Mesodermal cell (in vitro differentiated cells): ENCODE measurements at regions not wholly inside any gene's neighbourhood (a gene's known extent, or its start where the extent isn't known, plus 50 kb on each side); places are given as distances from the start of the nearest gene placed in this dataset.

Experiments used
- H3K27ac ChIP-seq: 2 replicates; pipeline ENCODE4 v1.7.0; 2013; ENCODE audit warnings: mild to moderate bottlenecking, low read depth, low read length, moderate library complexity; ENCODE audit not compliant: severe bottlenecking
- H3K36me3 ChIP-seq: 2 replicates; pipeline ENCODE4 v1.7.1; 2013; ENCODE audit warnings: mild to moderate bottlenecking, low read length, moderate library complexity; ENCODE audit not compliant: control insufficient read depth, insufficient read depth
- H3K4me1 ChIP-seq: one replicate; pipeline ENCODE4 v1.7.1; 2013; ENCODE audit warnings: mild to moderate bottlenecking, low read length; ENCODE audit not compliant: insufficient read depth, control insufficient read depth, poor library complexity, severe bottlenecking
- H3K4me3 ChIP-seq: 2 replicates; pipeline ENCODE4 v1.7.0; 2013; ENCODE audit warnings: low read length, control low read depth, mild to moderate bottlenecking; ENCODE audit not compliant: insufficient read depth, poor library complexity, severe bottlenecking; ENCODE audit errors: extremely low read depth
- H3K9me3 ChIP-seq: 2 replicates; pipeline ENCODE4 v1.7.1; 2013; ENCODE audit warnings: mild to moderate bottlenecking, low read length, moderate library complexity; ENCODE audit not compliant: control insufficient read depth
- WGBS, 2 experiments: methylation state at CpG; one replicate each; pipeline ENCODE4 v1.1.5; 2013; ENCODE audit warnings: missing lambda C conversion rate in 2 of 2; ENCODE audit not compliant: insufficient coverage in 2 of 2; 5-methylcytosine and 5-hydroxymethylcytosine counted together

DNA sequence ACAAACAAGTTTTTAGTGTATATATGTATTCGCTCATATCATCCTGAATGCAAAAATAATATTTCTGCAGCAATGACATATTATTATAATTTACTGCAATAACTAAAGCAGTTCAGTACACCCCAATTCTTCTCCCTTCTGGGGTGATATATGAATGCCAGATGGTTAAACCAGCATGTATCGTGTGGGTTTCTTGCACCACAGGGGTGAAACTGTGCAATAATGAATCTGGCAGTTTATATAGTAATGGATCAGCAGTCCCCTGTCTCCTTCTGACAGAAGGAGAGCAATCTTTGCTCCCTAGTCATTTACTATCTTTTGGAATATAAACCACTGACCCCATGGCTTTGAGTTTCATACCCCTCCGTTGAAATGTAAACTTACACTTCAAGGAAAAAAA is 228.6 kb upstream of the KLHL1 start:
- Histone ChIP-seq H3K4me1 (no peaks in the 10 kb centered on the region), H3K9me3 (no peaks in the 10 kb centered on the region), H3K36me3 (no peaks in the 10 kb centered on the region), H3K4me3 (no peak overlapping the region), H3K27ac (no peak overlapping the region)
- no CpG with 5 or more reads among the region's 3 CpGs for WGBS, 2 experiments

DNA sequence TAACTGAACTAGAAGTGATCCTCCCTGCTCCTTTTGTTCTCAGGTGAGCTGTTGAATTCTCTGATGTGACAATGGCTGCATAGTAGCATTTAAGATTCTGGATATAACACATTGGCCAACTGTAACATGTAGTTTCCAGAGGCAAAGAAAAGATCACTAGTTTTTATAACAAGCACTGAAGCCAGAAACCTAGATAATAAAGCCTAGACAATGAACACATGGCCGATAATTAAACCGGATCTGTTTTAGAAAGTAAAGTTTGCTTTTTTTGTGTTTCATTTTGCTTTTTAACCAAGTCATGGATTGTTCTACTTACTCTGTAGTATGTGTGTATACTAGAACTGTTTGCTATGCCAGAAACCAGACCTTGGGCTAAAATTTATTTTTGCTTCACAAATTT is 225.5 kb upstream of the KLHL1 start:
- no peak overlapping the region for H3K27ac ChIP-seq
- H3K4me3 ChIP-seq, result no peak overlapping the region
- H3K9me3 ChIP-seq, result no peaks in the 10 kb centered on the region
- H3K4me1 ChIP-seq, result no peaks in the 10 kb centered on the region
- no CpG with 5 or more reads among the region's 2 CpGs for WGBS, 2 experiments
- H3K36me3 ChIP-seq, result no peaks in the 10 kb centered on the region

DNA sequence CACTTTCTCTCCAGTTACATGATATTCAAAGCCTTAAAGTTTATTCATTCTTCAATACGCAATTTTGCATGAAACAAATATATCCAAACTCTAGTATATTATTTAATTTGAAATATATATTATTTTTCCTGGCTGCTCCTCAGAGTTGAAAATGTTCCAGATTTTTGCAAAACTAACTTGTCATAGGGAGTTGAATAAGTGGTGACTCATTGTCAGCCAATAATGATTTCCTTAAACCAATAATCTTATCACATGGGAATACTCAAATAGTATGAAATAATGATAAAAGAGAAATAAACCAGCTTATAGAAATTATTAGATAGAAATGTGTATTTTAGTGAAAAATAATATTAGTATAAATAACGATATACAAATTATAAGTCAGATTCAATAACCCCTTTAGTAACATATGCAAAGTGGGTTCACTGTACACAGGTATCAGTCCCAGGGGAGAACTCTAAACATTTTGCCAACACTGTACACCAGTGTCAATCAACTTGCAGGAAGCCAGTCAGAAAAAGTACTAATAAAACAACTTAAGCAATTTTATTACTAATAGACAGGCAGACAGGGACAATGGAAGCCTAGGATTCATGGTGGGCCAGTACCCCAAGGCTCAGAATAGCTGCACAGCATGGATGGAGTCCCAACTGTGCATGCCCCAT is 222.6 kb upstream of the KLHL1 start:
- Histone ChIP-seq H3K4me1 (no peaks in the 10 kb centered on the region), H3K9me3 (no peaks in the 10 kb centered on the region), H3K27ac (no peak overlapping the region), H3K4me3 (no peak overlapping the region), H3K36me3 (no peaks in the 10 kb centered on the region)
- no CpG with 5 or more reads among the region's 2 CpGs for WGBS, 2 experiments

DNA sequence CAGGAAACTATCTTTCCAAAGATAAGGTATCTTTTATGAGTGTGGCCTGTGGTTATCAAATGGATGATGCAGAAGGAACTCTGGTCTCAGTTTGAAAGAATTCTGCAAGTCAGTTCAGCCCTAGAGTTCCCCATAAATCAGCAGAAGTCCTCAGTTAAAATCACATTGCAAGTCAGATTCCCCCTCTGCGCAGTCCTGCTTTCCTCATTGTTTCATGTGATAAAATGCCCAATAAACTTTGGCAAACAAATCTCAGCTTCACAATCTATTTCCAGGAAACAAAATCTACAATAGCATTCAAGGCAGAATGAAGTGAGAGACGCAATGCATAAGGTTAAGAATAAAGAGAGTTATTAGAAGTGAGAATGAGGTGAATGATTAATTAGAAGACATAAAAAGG is 216.3 kb upstream of the KLHL1 start:
- Histone ChIP-seq H3K9me3 (no peaks in the 10 kb centered on the region), H3K27ac (no peak overlapping the region)
- WGBS, 2 experiments, result 93% methylated on average over 1 of the region's 2 CpGs; no CpG with 5 or more reads in 1 of the 2 experiments

DNA sequence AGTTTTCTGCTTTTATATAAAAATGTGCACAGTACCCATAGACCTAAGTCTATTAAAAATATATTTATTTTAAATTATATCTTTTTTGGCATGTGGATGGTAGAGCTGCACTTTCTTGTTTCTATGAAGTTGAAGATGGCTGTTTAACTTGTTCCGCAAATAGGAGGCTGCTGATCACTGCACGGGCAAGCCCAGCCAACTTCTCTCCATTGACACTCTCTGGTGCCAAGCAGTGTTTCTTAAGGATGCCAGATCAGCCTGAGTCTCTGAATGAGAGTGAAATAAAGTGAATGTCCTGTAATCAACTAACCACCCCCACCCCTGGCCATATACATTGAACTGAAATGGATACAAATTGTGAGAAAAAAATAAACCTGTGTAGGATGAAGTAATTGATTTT is 202.9 kb upstream of the KLHL1 start:
- Histone ChIP-seq H3K4me3 (no peak overlapping the region), H3K27ac (no peak overlapping the region), H3K9me3 (no peaks in the 10 kb centered on the region), H3K36me3 (no peaks in the 10 kb centered on the region), H3K4me1 (no peaks in the 10 kb centered on the region)
- WGBS, 2 experiments, result 100% methylated on average over 1 of the region's 2 CpGs; no CpG with 5 or more reads in 1 of the 2 experiments

More for the DNA sequence above, 216.3 kb upstream of the KLHL1 start:
- Histone ChIP-seq H3K4me1 (no peaks in the 10 kb centered on the region), H3K4me3 (no peak overlapping the region), H3K36me3 (no peaks in the 10 kb centered on the region)

DNA sequence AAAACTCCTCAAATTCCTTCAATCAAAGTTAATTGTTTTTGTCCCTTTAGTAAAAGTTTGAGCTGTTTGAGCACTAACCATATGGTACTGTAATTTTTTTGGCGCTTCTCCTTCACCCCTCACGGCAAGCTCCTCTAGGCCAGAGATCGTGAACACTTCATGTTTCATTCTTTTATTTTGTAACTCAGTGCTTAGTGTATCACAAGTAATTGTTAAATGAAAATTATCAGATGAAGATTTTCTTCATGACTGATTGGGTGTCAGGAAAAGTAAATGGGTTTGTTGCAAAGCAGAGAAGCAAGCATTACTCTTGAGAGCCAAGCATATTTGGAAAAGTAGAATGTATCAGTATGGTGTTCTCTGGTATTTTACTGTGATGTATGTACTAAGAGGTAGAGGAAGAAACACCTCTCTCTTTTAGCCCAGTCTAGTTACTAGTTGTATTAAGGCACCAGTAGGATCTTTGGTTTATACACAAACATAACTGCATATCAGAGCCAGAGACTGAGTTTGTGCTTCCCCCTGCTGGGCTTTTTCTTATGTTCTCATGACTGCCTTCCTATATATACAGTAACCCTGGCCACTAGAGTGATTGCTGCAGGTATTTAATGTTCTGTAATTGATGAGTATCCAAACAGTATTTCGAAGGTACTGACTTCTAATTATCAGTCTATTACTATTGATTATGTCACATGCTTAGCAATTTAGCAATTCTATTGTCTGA is 202.3 kb upstream of the KLHL1 start:
- H3K27ac ChIP-seq, result no peak overlapping the region
- H3K4me1 ChIP-seq, result no peaks in the 10 kb centered on the region
- WGBS, 2 experiments, result no CpG with 5 or more reads among the region's 4 CpGs
- no peaks in the 10 kb centered on the region for H3K9me3 ChIP-seq
- no peaks in the 10 kb centered on the region for H3K36me3 ChIP-seq
- no peak overlapping the region for H3K4me3 ChIP-seq

DNA sequence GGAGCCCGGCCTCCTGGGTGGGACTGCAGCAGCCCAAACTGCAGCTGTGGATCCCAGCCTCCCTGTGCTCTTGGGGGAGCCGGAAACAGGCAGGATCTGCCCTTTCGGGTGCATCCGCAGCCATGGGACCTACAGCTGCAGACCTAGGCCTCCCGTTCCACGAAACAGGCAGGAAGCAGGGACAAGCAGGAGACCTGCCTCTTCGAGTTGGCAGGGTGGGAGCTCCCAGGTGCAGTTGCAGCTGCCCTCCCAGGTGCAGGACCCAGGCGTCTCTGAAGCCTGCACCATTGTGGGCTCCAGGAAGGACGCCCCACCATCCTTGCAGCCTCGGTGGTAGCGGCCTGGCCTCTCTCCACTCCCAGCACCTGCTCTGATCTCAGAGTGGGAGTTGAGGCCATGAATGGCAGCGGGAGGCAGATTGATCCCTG is 189.0 kb upstream of the KLHL1 start:
- 96 to 98% methylated on average over 10 of the region's 12 CpGs for WGBS, 2 experiments
- Histone ChIP-seq H3K9me3 (peaks cover 8% of the 10 kb centered on the region), H3K4me1 (no peaks in the 10 kb centered on the region), H3K27ac (no peak overlapping the region), H3K36me3 (no peaks in the 10 kb centered on the region), H3K4me3 (no peak overlapping the region)

DNA sequence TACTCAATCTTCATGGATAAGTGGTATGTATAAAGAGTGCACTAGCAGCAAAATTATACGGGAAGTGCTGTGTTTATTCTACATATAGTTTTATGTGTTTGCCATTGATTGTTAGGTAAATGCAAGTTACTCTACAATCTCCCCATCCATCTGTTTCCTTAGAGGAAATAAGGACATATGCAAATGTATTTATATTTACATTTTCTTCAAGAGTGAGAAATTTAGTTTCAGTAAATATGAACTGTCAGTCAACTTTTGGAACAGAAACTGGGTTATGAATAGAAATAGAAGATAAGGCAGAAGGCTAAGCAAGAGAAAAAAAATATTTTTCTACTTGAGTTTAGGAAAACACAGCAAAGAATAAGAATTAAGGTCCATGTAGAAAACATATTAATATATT is 176.1 kb upstream of the KLHL1 start:
- no peak overlapping the region for H3K4me3 ChIP-seq
- H3K27ac ChIP-seq, result no peak overlapping the region
- WGBS, 2 experiments, result no CpG with 5 or more reads among the region's 1 CpG
- no peaks in the 10 kb centered on the region for H3K4me1 ChIP-seq
- H3K36me3 ChIP-seq, result no peaks in the 10 kb centered on the region
- no peaks in the 10 kb centered on the region for H3K9me3 ChIP-seq

DNA sequence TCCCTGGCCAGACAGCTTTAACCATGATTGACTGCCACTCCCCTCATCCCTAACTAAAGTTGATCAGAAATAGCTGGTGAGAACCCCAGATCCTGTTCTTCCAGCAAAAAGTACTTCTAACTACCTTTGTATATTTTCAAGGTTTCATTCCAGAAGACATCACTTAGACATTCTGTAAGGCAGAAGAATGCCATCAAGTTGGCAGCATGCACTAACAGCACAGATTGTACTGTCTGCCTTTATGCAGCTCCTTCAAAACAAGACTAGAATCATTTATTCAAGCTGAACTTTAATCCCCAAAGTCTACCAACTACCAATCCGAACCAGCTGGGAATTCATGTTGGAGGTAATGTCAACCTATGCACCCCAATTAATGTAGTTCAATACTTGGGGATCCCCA is 167.6 kb upstream of the KLHL1 start:
- Histone ChIP-seq H3K27ac (no peak overlapping the region), H3K9me3 (no peaks in the 10 kb centered on the region), H3K4me3 (no peak overlapping the region), H3K4me1 (no peaks in the 10 kb centered on the region), H3K36me3 (no peaks in the 10 kb centered on the region)
- WGBS, 2 experiments, result no CpG with 5 or more reads among the region's 1 CpG

DNA sequence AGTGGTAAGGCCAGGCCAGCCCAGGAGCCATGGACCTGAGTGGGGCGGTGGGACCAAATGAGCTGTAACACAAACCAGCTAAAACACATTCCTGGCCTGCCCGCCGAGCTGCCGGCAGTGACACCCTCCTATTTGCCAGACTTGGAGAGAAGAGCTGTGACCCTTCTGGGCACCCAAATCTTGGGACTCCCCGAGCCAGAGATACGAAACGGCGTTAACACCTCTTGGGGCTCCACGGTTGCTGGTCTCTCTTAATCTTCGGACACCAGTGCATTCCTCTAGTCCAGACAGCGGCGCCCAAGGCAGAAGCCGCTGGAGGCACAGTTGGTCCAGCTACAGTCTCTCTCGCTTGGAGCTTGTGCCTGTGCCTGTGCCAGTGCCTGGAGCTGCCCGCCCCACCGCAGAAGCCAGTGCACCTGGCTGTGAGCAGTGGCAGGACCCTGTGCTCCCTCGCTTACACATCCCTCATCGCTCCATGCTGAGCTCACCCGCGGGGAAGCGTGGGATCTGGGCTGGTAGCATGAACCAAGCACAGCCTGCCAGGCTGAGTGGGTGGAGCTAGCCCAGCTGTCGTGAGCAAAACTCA is 147.2 kb upstream of the KLHL1 start:
- H3K9me3 ChIP-seq, result no peaks in the 10 kb centered on the region
- H3K4me1 ChIP-seq, result no peaks in the 10 kb centered on the region
- WGBS, 2 experiments, result 89 to 92% methylated on average over 20 to 21 of the region's 22 CpGs
- no peak overlapping the region for H3K27ac ChIP-seq
- H3K36me3 ChIP-seq, result no peaks in the 10 kb centered on the region
- H3K4me3 ChIP-seq, result no peak overlapping the region

DNA sequence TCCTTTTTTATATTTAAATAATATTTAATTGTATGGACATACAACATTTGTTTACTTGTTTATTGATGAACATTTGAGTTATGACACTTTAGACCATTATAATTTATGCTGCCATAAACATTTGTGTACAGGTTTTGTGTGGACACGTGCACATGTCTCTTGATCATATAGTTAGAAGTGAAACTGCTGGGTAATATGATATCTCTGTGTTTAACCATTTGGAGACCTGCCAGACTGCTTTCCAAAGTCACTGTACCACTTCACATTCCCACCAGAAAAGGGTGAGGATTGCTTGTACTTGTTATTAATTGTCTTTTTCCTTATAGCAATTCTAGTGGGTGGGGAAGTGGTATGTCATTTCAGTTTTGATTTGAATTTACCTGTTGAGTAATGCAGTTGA is 145.6 kb upstream of the KLHL1 start:
- H3K4me3 ChIP-seq, result no peak overlapping the region
- H3K27ac ChIP-seq, result no peak overlapping the region
- peaks cover 6% of the 10 kb centered on the region for H3K9me3 ChIP-seq
- H3K4me1 ChIP-seq, result peaks cover 4% of the 10 kb centered on the region
- H3K36me3 ChIP-seq, result no peaks in the 10 kb centered on the region
- WGBS, 2 experiments, result no CpG with 5 or more reads among the region's 1 CpG
